ENCODE measurements at regions not wholly inside any gene's neighbourhood (a gene's known extent, or its start where the extent isn't known, plus 50 kb on each side); places are given as distances from the start of the nearest gene placed in this dataset.

- Histone ChIP-seq H3K9ac (ENCODE audit: low read depth in 1 of 2, low read length in 2 of 2) (no peak overlapping the region), H3K9me3 (ENCODE audit: control insufficient read depth in 4 of 4, low read length in 3 of 4) (no peaks in the 10 kb centered on the region), H3K36me3 (ENCODE audit: control insufficient read depth in 4 of 4, insufficient read depth in 3 of 4, low read depth in 1 of 4, low read length in 3 of 4) (no peaks in the 10 kb centered on the region), H3K4me1 (ENCODE audit: control insufficient read depth in 4 of 4, insufficient read depth in 4 of 4, low read length in 3 of 4) (no peaks in the 10 kb centered on the region), H3K4me3 (ENCODE audit: low read depth in 1 of 3, low read length in 3 of 3) (no peak overlapping the region), H3K27ac (ENCODE audit: low read depth in 1 of 2, low read length in 2 of 2) (no peak overlapping the region), H3K27me3 (ENCODE audit: control insufficient read depth in 4 of 4, insufficient read depth in 4 of 4, low read length in 3 of 4) (no peaks in the 10 kb centered on the region)
- TF ChIP-seq FOXA1 (IDR thresholded peaks at IDR 0.05) (no peak), CTCF (IDR thresholded peaks at IDR 0.05; ENCODE audit: low read depth, low read length, missing input control) (no peak), FOXA2 (IDR thresholded peaks at IDR 0.05) (no peak), RAD21 (IDR thresholded peaks at IDR 0.05) (no peak), YY1 (IDR thresholded peaks at IDR 0.05) (no peak), HNF4G (IDR thresholded peaks at IDR 0.05) (no peak), ATF3 (IDR thresholded peaks at IDR 0.05) (no peak), TAF1 (conservative IDR thresholded peaks at IDR 0.05) (no peak), NR2F2 (IDR thresholded peaks at IDR 0.05) (no peak), HNF4A (conservative IDR thresholded peaks at IDR 0.05) (no peak), JUND (IDR thresholded peaks at IDR 0.05) (no peak), GABPA (IDR thresholded peaks at IDR 0.05 in 1 of 2, conservative IDR thresholded peaks at IDR 0.05 in 1 of 2) (no peak), EGR1 (IDR thresholded peaks at IDR 0.05; ENCODE audit: low read depth in 2 of 2) (no peak)
- TF ChIP-seq, protein P1, sequence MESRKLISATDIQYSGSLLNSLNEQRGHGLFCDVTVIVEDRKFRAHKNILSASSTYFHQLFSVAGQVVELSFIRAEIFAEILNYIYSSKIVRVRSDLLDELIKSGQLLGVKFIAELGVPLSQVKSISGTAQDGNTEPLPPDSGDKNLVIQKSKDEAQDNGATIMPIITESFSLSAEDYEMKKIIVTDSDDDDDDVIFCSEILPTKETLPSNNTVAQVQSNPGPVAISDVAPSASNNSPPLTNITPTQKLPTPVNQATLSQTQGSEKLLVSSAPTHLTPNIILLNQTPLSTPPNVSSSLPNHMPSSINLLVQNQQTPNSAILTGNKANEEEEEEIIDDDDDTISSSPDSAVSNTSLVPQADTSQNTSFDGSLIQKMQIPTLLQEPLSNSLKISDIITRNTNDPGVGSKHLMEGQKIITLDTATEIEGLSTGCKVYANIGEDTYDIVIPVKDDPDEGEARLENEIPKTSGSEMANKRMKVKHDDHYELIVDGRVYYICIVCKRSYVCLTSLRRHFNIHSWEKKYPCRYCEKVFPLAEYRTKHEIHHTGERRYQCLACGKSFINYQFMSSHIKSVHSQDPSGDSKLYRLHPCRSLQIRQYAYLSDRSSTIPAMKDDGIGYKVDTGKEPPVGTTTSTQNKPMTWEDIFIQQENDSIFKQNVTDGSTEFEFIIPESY (IDR thresholded peaks at IDR 0.05), result no peak
- TF ChIP-seq, protein P2, sequence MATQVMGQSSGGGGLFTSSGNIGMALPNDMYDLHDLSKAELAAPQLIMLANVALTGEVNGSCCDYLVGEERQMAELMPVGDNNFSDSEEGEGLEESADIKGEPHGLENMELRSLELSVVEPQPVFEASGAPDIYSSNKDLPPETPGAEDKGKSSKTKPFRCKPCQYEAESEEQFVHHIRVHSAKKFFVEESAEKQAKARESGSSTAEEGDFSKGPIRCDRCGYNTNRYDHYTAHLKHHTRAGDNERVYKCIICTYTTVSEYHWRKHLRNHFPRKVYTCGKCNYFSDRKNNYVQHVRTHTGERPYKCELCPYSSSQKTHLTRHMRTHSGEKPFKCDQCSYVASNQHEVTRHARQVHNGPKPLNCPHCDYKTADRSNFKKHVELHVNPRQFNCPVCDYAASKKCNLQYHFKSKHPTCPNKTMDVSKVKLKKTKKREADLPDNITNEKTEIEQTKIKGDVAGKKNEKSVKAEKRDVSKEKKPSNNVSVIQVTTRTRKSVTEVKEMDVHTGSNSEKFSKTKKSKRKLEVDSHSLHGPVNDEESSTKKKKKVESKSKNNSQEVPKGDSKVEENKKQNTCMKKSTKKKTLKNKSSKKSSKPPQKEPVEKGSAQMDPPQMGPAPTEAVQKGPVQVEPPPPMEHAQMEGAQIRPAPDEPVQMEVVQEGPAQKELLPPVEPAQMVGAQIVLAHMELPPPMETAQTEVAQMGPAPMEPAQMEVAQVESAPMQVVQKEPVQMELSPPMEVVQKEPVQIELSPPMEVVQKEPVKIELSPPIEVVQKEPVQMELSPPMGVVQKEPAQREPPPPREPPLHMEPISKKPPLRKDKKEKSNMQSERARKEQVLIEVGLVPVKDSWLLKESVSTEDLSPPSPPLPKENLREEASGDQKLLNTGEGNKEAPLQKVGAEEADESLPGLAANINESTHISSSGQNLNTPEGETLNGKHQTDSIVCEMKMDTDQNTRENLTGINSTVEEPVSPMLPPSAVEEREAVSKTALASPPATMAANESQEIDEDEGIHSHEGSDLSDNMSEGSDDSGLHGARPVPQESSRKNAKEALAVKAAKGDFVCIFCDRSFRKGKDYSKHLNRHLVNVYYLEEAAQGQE (IDR thresholded peaks at IDR 0.05), result no peak
- 0% methylated on average over 1 of the region's 1 CpG for WGBS
- no peak for DNase-seq (ENCODE audit: low spot score)
Observed at GRCh38 chr5:167832609-167833008, 458.8 kb upstream of the WWC1 start.

GRCh38 chr5:167833456-167833855 lies 458.0 kb upstream of the WWC1 start:
- Histone ChIP-seq H3K27me3 (ENCODE audit: control insufficient read depth in 4 of 4, insufficient read depth in 4 of 4, low read length in 3 of 4) (no peaks in the 10 kb centered on the region), H3K27ac (ENCODE audit: low read depth in 1 of 2, low read length in 2 of 2) (no peak overlapping the region), H3K4me3 (ENCODE audit: low read depth in 1 of 3, low read length in 3 of 3) (no peak overlapping the region), H3K9me3 (ENCODE audit: control insufficient read depth in 4 of 4, low read length in 3 of 4) (no peaks in the 10 kb centered on the region), H3K36me3 (ENCODE audit: control insufficient read depth in 4 of 4, insufficient read depth in 3 of 4, low read depth in 1 of 4, low read length in 3 of 4) (no peaks in the 10 kb centered on the region), H3K9ac (ENCODE audit: low read depth in 1 of 2, low read length in 2 of 2) (no peak overlapping the region), H3K4me1 (ENCODE audit: control insufficient read depth in 4 of 4, insufficient read depth in 4 of 4, low read length in 3 of 4) (no peaks in the 10 kb centered on the region)
- DNase-seq (ENCODE audit: low spot score), result no peak
- WGBS, result 75% methylated on average over 6 of the region's 6 CpGs
- TF ChIP-seq RAD21 (IDR thresholded peaks at IDR 0.05) (no peak), SP1 (IDR thresholded peaks at IDR 0.05) (no peak), JUND (IDR thresholded peaks at IDR 0.05) (no peak), GABPA (IDR thresholded peaks at IDR 0.05 in 1 of 2, conservative IDR thresholded peaks at IDR 0.05 in 1 of 2) (no peak), RXRA (IDR thresholded peaks at IDR 0.05) (no peak), YY1 (IDR thresholded peaks at IDR 0.05) (no peak), EGR1 (IDR thresholded peaks at IDR 0.05; ENCODE audit: low read depth in 2 of 2) (no peak), FOXA2 (IDR thresholded peaks at IDR 0.05) (no peak), NR2F2 (IDR thresholded peaks at IDR 0.05) (no peak), HNF4G (IDR thresholded peaks at IDR 0.05) (no peak)
- TF ChIP-seq, protein P1 (IDR thresholded peaks at IDR 0.05), result no peak
- TF ChIP-seq, protein P3, sequence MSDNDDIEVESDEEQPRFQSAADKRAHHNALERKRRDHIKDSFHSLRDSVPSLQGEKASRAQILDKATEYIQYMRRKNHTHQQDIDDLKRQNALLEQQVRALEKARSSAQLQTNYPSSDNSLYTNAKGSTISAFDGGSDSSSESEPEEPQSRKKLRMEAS (IDR thresholded peaks at IDR 0.05), result no peak
- TF ChIP-seq, protein P2 (IDR thresholded peaks at IDR 0.05), result no peak

All from liver (tissue), 8 donors.